GM06990 (cell line): ENCODE measurements at regions not wholly inside any gene's neighbourhood (a gene's known extent, or its start where the extent isn't known, plus 50 kb on each side); places are given as distances from the start of the nearest gene placed in this dataset.

ENCODE experiments used
- DNase-seq: peaks from one replicate; pipeline ENCODE4 v3.0.0-alpha.2; 2011; ENCODE audit not compliant: insufficient read length; ENCODE audit errors: extremely low read depth
- H3K27me3 ChIP-seq: replicated peaks from 2 replicates; pipeline ENCODE4 v1.6.0; 2011; ENCODE audit warnings: low read length; ENCODE audit not compliant: control insufficient read depth, insufficient read depth
- H3K36me3 ChIP-seq: 2 replicates; pipeline ENCODE4 v1.5.1; 2011; ENCODE audit warnings: low read length; ENCODE audit not compliant: control insufficient read depth, insufficient read depth
- H3K4me3 ChIP-seq: replicated peaks from 2 replicates; pipeline ENCODE4 v1.5.1; 2011; ENCODE audit warnings: low read depth, mild to moderate bottlenecking, control low read depth, low read length
- TF ChIP-seq, protein P1 (sequence below): IDR thresholded peaks from 2 replicates; pipeline ENCODE4 v1.5.1; 2011; ENCODE audit warnings: low read length, control low read depth, mild to moderate bottlenecking, inconsistent platforms; ENCODE audit not compliant: insufficient read depth, poor library complexity, severe bottlenecking

DNA sequence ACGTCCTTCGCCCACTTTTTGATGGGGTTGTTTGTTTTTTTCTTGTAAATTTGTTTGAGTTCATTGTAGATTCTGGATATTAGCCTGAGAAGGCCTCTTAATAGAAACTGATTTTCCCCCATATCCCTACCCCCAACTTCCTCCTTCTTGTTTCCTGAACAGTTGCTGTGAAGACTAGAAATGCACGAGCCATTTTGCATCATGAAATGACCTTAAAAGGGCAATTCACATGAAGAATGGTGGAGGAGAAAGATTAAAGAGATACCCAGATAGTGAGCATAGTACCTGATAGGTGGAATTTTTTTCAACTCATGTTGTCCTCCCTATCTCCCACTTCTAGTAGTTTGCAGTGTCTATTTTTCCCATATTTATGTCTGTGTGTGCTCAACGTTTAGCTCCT lies 55.2 kb upstream of the KCNH8 start:
- no peak overlapping the region for H3K4me3 ChIP-seq
- H3K27me3 ChIP-seq = no peaks in the 10 kb centered on the region
- TF ChIP-seq, protein P1, sequence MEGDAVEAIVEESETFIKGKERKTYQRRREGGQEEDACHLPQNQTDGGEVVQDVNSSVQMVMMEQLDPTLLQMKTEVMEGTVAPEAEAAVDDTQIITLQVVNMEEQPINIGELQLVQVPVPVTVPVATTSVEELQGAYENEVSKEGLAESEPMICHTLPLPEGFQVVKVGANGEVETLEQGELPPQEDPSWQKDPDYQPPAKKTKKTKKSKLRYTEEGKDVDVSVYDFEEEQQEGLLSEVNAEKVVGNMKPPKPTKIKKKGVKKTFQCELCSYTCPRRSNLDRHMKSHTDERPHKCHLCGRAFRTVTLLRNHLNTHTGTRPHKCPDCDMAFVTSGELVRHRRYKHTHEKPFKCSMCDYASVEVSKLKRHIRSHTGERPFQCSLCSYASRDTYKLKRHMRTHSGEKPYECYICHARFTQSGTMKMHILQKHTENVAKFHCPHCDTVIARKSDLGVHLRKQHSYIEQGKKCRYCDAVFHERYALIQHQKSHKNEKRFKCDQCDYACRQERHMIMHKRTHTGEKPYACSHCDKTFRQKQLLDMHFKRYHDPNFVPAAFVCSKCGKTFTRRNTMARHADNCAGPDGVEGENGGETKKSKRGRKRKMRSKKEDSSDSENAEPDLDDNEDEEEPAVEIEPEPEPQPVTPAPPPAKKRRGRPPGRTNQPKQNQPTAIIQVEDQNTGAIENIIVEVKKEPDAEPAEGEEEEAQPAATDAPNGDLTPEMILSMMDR = no peak
- DNase-seq = no peak
- H3K36me3 ChIP-seq = no peaks in the 10 kb centered on the region

GRCh38 chr3:19077388-19077787 lies 70.9 kb upstream of the KCNH8 start:
- Histone ChIP-seq H3K36me3 (no peaks in the 10 kb centered on the region), H3K4me3 (no peak overlapping the region), H3K27me3 (no peaks in the 10 kb centered on the region)
- TF ChIP-seq, protein P1 = no peak
- no peak for DNase-seq

GRCh38 chr3:19075037-19075436 lies 73.3 kb upstream of the KCNH8 start:
- TF ChIP-seq, protein P1 = no peak
- no peaks in the 10 kb centered on the region for H3K36me3 ChIP-seq
- DNase-seq = no peak
- no peaks in the 10 kb centered on the region for H3K27me3 ChIP-seq
- H3K4me3 ChIP-seq = no peak overlapping the region

GRCh38 chr3:19074257-19074900 lies 73.9 kb upstream of the KCNH8 start:
- Histone ChIP-seq H3K36me3 (no peaks in the 10 kb centered on the region), H3K4me3 (no peak overlapping the region), H3K27me3 (no peaks in the 10 kb centered on the region)
- no peak for DNase-seq
- TF ChIP-seq, protein P1 = no peak

GRCh38 chr3:19073341-19074105 lies 74.8 kb upstream of the KCNH8 start:
- DNase-seq = no peak
- no peaks in the 10 kb centered on the region for H3K36me3 ChIP-seq
- H3K27me3 ChIP-seq = no peaks in the 10 kb centered on the region
- no peak overlapping the region for H3K4me3 ChIP-seq
- TF ChIP-seq, protein P1 = no peak
